HEK293 (cell line): ENCODE measurements at regions not wholly inside any gene's neighbourhood (a gene's known extent, or its start where the extent isn't known, plus 50 kb on each side); places are given as distances from the start of the nearest gene placed in this dataset.

Experiments used
- GLI4 ChIP-seq: fragments of 450-650 bp; formaldehyde crosslinking; IDR thresholded peaks from 2 replicates; pipeline ENCODE4 v1.5.1; 2016; ENCODE audit warnings: missing biosample characterization, missing genetic modification characterization
- IKZF3 ChIP-seq: fragments of 450-650 bp; IDR thresholded peaks from 2 replicates; pipeline ENCODE4 v1.5.0; 2018; ENCODE audit warnings: missing biosample characterization, mild to moderate bottlenecking, missing genetic modification characterization, moderate library complexity
- KLF7 ChIP-seq: fragments of 450-650 bp; formaldehyde crosslinking; IDR thresholded peaks from 2 replicates; pipeline ENCODE4 v1.5.1; 2016; ENCODE audit warnings: missing biosample characterization, missing genetic modification characterization, borderline replicate concordance
- SP2 ChIP-seq: fragments of 450-650 bp; formaldehyde crosslinking; IDR thresholded peaks from 2 replicates; pipeline ENCODE4 v1.5.1; 2016; ENCODE audit warnings: missing biosample characterization, missing genetic modification characterization
- SP3 ChIP-seq: fragments of 450-650 bp; formaldehyde crosslinking; IDR thresholded peaks from 2 replicates; pipeline ENCODE4 v1.5.1; 2016; ENCODE audit warnings: missing biosample characterization, missing genetic modification characterization
- TCF7L2 ChIP-seq: IDR thresholded peaks from 2 replicates; pipeline ENCODE4 v1.6.1; 2011; ENCODE audit warnings: low read depth, mild to moderate bottlenecking, inconsistent platforms, low read length, moderate library complexity, borderline replicate concordance
- TRIM28 ChIP-seq: IDR thresholded peaks from 2 replicates; pipeline ENCODE4 v1.6.1; 2011; ENCODE audit warnings: low read length, control low read depth, borderline replicate concordance
- ZBTB20 ChIP-seq: fragments of 450-650 bp; formaldehyde crosslinking; IDR thresholded peaks from 2 replicates; pipeline ENCODE4 v1.5.1; 2016; ENCODE audit warnings: missing biosample characterization, missing genetic modification characterization
- ZNF292 ChIP-seq: fragments of 450-650 bp; formaldehyde crosslinking; IDR thresholded peaks from 2 replicates; pipeline ENCODE4 v1.5.1; 2016; ENCODE audit warnings: low read depth, missing biosample characterization, missing genetic modification characterization, borderline replicate concordance
- ZNF837 ChIP-seq: fragments of 450-650 bp; formaldehyde crosslinking; IDR thresholded peaks from 2 replicates; pipeline ENCODE4 v1.5.1; 2016; ENCODE audit warnings: missing biosample characterization, missing genetic modification characterization
- TF ChIP-seq, protein P1 (sequence below): fragments of 450-650 bp; formaldehyde crosslinking; IDR thresholded peaks from 2 replicates; pipeline ENCODE4 v1.5.1; 2016; ENCODE audit warnings: missing biosample characterization, missing genetic modification characterization
- TF ChIP-seq, protein P2 (sequence below): IDR thresholded peaks from 2 replicates; pipeline ENCODE4 v1.6.1; 2011; ENCODE audit warnings: mild to moderate bottlenecking, low read depth, low read length, borderline replicate concordance

DNA sequence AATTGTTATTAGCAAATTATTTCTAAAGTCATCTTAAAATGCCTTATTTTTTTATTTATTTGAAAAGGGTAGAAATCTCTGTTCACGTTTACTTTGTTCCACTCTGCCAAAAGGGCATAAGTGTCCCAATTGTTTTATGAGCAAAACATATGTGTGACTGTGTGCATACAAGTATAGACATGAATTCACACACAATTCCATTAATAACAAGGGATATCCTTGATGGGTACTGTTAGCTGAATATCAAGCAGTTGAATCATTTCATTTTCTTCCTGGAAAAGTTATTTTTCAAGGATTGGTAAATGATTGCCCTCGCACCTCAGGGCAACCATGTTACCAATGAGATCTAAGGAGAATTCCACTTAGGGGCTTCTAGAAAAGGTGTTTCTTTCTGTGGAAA lies 92.1 kb upstream of the TAF11L2 start:
- TF ChIP-seq GLI4 (tag by site-specific recombination) (no peak), TCF7L2 (no peak), ZNF292 (tag by site-specific recombination) (no peak), IKZF3 (tag by site-specific recombination) (no peak), KLF7 (no peak), SP2 (tag by site-specific recombination) (no peak), ZBTB20 (tag by site-specific recombination) (no peak), TRIM28 (no peak), SP3 (tag by site-specific recombination) (no peak), ZNF837 (tag by site-specific recombination) (no peak)
- TF ChIP-seq, protein P1, sequence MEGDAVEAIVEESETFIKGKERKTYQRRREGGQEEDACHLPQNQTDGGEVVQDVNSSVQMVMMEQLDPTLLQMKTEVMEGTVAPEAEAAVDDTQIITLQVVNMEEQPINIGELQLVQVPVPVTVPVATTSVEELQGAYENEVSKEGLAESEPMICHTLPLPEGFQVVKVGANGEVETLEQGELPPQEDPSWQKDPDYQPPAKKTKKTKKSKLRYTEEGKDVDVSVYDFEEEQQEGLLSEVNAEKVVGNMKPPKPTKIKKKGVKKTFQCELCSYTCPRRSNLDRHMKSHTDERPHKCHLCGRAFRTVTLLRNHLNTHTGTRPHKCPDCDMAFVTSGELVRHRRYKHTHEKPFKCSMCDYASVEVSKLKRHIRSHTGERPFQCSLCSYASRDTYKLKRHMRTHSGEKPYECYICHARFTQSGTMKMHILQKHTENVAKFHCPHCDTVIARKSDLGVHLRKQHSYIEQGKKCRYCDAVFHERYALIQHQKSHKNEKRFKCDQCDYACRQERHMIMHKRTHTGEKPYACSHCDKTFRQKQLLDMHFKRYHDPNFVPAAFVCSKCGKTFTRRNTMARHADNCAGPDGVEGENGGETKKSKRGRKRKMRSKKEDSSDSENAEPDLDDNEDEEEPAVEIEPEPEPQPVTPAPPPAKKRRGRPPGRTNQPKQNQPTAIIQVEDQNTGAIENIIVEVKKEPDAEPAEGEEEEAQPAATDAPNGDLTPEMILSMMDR (tag by site-specific recombination): no peak
- TF ChIP-seq, protein P2, sequence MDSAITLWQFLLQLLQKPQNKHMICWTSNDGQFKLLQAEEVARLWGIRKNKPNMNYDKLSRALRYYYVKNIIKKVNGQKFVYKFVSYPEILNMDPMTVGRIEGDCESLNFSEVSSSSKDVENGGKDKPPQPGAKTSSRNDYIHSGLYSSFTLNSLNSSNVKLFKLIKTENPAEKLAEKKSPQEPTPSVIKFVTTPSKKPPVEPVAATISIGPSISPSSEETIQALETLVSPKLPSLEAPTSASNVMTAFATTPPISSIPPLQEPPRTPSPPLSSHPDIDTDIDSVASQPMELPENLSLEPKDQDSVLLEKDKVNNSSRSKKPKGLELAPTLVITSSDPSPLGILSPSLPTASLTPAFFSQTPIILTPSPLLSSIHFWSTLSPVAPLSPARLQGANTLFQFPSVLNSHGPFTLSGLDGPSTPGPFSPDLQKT: no peak
